Fibroblast of mammary gland (primary cell): ENCODE measurements at regions not wholly inside any gene's neighbourhood (a gene's known extent, or its start where the extent isn't known, plus 50 kb on each side); places are given as distances from the start of the nearest gene placed in this dataset.
"Not testable (repeated sequence)": the region's sequence is repeated elsewhere in the genome, so short reads cannot be mapped to it uniquely, and the experiment has no call there.

ENCODE experiments used
- DNase-seq: peaks from one replicate; pipeline ENCODE4 v3.0.0-alpha.2; 2010; ENCODE audit warnings: low read depth
- H3K4me3 ChIP-seq: 2 replicates; pipeline ENCODE4 v1.5.1; 2011; ENCODE audit warnings: low read depth, mild to moderate bottlenecking, low read length, moderate library complexity; ENCODE audit not compliant: control insufficient read depth
- CTCF ChIP-seq: conservative IDR thresholded peaks from 2 replicates; pipeline ENCODE4 v1.5.1; 2011; ENCODE audit warnings: low read depth, low read length, inconsistent platforms; ENCODE audit not compliant: control insufficient read depth, insufficient read depth

- DNase-seq: no peak
- H3K4me3 ChIP-seq: no peak overlapping the region
- TF ChIP-seq CTCF: no peak
Measured at GRCh38 chr7:66556177-66556548, 72.5 kb upstream of the KCTD7 start.

- no peak for DNase-seq
- H3K4me3 ChIP-seq: no peak overlapping the region
- TF ChIP-seq CTCF: no peak
Measured at GRCh38 chr7:66556549-66557213, 72.0 kb upstream of the KCTD7 start.

- peak; percentile 86 for TF ChIP-seq CTCF
- peak; percentile 43 for DNase-seq
Measured at GRCh38 chr7:66557214-66558200, 71.2 kb upstream of the KCTD7 start.

GRCh38 chr7:66558201-66558641 lies 70.5 kb upstream of the KCTD7 start:
- no peak for DNase-seq
- H3K4me3 ChIP-seq: no peak overlapping the region
- TF ChIP-seq CTCF: no peak

More at GRCh38 chr7:66557214-66558200, 71.2 kb upstream of the KCTD7 start:
- no peak overlapping the region for H3K4me3 ChIP-seq

- H3K4me3 ChIP-seq: no peak overlapping the region
- no peak for TF ChIP-seq CTCF
- DNase-seq: no peak
Measured at GRCh38 chr7:66558660-66559465, 69.8 kb upstream of the KCTD7 start.

GRCh38 chr7:66564045-66564444 lies 64.6 kb upstream of the KCTD7 start:
- TF ChIP-seq CTCF: no peak
- DNase-seq: no peak
- no peak overlapping the region for H3K4me3 ChIP-seq

GRCh38 chr7:66570179-66570578 lies 58.5 kb upstream of the KCTD7 start:
- DNase-seq: not testable (repeated sequence)

More at GRCh38 chr7:66570179-66570578, 58.5 kb upstream of the KCTD7 start:
- H3K4me3 ChIP-seq: not testable (repeated sequence)
